HG02678 (cell line): ENCODE measurements at regions not wholly inside any gene's neighbourhood (a gene's known extent, or its start where the extent isn't known, plus 50 kb on each side); places are given as distances from the start of the nearest gene placed in this dataset.

Experiments used
- ATAC-seq: cut with Tn5 transposase; IDR thresholded peaks from one replicate; pipeline ENCODE4 v1.9.1; 2021; ENCODE audit warnings: mild to moderate bottlenecking, moderate library complexity; ENCODE audit not compliant: unreplicated experiment

DNA sequence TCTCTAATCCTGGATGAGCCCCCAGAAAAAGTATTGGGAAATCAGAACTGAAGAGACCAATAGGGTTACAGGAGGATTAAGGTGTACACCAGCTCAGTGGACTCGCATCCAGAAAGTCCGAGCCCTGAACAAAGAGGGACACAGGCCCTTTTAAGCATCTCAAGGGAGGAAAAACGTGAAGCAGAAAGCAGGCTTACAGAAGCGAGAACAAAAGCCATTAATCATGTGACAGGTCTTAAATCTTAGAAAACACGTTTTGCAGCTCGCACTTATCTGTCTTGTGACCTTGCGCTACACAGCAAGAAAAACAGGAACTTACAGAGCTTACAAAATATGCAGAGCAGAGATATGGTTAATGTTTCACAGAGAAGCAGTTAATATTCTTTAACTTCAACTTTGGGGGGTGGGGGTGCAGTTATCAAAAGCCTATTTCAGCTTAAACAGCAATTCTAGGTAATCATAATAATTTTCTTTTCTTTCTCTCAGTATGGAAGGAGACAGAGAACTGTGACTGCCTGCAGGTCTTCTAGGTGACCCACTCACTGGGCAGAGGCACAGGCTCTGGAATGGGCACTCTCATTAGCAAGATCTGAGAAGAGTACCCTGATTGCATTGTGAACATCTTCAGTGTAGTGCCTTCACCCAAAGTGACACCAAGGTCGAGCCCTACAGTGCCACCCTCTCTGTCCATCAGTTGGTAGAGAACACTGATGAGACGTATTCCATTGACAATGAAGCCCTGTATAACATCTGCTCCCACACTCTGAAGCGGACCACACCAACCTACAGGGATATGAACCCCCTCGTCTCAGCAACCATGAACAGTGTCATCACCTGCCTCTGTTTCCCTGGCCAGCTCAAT, 65.0 kb upstream of the MOCS1 start:
- no peak for ATAC-seq

DNA sequence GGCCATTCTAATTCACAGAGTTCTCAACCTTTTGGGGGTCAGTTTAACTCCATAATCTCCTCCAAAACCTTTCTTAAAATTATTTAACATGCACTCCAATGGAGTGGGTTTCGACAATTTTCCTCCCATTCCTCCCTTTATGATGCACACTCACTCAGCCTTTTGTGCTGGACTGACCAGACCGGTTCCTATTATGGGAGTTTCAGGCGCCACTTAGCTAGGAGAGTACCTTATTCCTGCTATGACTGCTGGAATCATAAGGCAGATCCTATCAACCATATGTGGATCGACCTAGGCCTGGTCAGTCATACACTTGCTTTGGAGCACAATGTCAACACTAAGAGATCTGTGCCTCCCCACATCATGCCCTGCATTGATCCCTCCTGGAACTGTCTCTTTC, 63.9 kb upstream of the MOCS1 start:
- ATAC-seq, result no peak

DNA sequence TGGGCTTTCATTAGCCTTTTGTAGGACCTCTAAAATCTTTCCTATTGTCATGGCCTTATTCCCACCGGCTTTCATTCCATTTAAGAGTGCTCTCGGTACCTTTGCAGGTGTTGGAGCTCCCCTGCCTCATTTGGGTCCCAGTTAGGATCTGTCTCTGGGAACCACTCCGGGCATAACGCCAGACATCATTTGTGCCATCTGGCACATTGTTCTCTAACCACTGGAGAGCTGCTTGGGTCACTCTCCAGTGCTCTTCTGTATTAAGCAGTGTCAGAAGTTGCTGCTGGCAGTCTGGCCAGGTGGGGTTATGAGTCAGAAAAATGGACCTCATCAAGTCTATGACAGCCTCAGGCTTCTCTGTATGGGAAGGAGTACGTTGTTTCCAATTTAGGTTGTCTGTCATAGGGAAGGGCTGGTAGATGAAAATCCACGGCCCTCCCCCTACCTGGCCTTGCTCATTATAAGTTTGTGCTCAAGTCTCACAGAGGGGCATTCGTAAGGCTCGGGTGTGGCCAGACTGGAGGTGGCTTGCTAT, 62.9 kb upstream of the MOCS1 start:
- ATAC-seq, result no peak

DNA sequence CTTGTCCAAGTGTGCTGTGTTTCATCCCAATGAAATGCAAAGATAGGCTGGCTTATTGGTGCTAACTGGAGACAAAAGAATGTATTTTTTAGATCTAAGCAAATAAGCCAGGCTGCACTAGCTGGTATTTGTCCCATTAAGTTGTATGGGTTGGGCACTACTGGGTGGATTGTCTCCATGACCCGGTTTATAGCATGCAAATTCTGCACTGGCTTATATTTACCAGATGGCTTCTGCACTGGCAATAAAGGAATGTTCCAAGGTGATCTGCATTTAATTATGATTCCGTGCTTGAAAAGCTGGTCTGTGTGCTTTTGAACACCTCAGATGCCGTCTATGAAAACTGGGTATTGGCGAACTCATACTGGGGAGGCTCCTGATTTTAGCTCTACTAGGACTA, 61.4 kb upstream of the MOCS1 start:
- no peak for ATAC-seq

DNA sequence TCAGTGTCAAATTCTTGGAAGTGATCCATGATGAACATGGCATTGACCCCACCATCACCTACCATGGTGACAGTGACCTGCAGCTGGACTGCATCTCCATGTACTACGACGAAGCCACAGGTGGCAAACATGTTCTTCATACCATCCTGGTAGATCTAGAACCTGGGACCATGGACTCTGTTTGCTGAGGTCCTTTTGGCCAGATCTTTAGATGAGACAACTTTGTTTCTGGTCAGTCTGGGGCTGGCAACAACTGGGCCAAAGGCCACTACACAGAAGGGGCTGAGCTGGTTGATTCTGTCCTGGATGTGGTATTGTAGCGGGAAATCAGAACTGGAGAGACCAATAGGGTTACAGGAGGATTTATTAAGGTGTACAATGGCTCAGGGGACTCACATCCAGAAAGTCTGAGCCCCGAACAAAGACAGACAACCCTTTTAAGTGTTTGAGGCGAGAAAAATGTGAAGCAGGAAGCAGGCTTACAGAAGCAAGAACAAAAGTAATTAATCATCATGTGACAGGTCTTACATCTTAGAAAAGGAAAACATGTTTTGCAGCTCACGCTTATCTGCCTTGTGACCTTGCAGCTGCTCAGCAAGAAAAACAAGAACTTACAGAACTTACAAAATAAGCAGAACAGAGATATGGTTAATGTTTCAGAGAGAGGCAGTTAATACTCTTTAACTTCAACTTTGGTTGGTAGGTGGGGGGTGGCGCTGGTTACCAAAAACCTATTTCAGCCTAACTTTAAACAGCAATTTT, 58.8 kb upstream of the MOCS1 start:
- no peak for ATAC-seq
